HG02973 (cell line): ENCODE measurements at regions not wholly inside any gene's neighbourhood (a gene's known extent, or its start where the extent isn't known, plus 50 kb on each side); places are given as distances from the start of the nearest gene placed in this dataset.
"Not testable (repeated sequence)": the region's sequence is repeated elsewhere in the genome, so short reads cannot be mapped to it uniquely, and the experiment has no call there.

Experiments used
- ATAC-seq: cut with Tn5 transposase; IDR thresholded peaks from one replicate; pipeline ENCODE4 v1.9.1; 2021; ENCODE audit warnings: moderate library complexity; ENCODE audit not compliant: unreplicated experiment

DNA sequence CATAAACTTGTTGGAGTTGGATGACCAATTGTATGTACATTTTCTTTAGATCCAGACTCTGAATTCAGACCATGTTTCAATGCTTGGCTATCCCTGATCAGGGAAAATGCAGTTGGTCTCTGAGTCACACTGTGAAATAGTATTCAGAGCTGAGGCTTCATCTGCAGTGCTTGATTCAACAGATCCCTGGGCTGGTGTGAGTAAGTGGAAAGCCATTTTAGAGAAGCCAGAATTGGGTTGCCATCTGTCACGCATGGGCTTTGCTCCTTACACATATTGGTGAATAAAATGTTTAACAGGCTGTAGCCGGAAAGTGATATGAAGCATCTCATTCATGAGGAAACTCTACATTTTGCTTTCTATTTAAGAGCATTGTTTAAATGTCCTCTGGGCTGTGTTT is 50.0 kb upstream of the ACYP2 start:
- ATAC-seq, result no peak

DNA sequence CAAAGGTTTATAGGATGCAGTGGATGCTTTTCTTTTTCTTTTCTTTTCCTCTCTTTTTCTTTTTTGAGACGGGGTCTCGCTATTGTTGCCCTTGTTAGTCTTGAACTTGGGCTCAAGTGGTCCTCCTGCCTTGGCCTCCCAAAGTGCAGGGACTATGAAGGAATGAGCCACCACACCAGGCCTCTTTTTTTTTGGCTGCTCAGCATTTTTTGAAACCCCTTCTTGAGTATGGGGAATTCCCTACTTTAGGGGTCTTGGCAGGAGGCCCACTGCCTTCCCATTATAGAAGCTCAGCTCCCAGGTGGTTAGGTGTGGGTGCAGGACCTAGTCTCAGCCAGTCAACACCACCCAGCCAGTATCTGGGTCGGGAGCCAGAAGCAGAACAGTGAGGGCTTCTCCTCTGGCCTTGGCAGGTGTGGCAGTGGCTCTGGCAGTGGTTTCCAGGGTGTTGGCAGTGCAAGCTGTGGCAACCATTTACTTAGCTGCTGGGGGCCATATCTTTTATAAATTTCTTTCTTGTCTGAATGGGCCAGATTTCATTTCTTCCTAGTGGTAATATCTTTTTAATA is 51.4 kb upstream of the ACYP2 start:
- ATAC-seq, result no peak

DNA sequence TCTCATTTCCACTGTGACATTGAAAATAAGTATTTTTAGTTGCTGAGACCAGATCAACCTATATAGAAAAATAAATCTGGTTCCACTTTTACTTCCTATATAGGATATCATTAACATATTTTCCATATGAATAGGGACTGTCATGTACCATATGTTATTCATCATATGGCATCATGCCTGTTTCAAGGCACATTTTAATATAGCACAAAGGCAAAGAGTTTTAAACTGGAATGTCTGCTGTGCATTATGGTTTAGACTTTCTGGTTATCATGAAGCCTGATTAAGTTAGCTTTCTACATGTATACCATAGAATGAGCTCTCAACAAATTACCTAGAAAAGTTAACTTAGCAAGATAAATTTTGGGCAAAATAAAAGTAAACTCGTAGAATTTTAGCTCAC is 53.0 kb upstream of the ACYP2 start:
- no peak for ATAC-seq

DNA sequence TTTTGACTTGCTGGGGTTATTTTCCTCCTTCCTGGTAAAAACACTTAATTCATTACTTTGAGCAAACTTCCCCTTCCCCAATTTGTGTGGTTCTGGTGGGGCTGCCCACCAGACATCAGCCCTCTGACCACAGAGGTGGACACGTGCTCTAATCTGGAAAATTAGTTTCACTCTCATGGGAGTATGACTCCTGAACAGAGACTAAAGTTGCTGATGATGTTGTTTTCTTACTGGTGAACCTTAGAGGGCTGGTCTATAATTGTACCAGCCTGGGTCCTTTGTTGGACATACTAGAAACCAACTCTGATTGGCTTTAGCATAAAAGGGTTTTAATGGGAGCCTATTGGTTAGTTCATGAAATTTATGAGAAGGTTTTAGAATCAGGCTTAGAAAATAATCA is 54.1 kb upstream of the ACYP2 start:
- ATAC-seq, result no peak

DNA sequence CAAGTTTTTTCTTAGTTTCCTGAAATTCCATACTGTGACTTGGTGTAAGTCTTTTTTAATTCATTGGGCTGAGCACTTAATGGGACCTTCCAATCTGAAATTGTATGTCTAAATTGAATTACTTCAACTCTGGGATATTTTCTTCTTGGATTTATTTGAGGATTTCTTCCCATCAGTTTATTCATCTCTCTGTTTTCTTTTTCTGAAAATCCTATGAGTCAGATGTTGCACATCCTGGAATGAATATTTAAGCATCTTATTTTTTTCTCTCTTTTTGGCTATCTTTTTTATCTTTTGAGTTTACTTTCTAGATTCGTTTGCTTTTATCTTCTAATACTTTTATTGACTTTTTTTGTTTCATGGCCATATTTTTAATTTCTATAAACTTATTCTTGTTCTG is 55.4 kb upstream of the ACYP2 start:
- no peak for ATAC-seq

DNA sequence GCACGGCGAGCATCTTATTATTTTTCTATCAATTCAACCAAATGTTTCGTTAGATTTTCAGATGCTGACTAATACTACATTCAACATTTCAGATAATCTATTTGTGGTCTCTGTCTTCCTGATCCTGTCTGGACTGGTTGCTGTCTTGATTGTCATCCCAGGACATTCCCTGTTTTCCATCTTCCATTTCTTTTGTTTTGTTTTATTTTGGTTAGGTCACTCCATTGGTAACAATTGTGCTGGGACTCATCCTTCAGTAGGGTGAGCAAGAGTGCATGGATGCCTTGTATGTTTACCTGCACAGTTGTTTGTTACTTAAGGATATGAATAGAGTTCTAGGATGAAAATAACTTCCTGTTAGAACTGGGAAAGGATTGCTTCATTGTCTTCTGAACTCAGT is 55.9 kb upstream of the ACYP2 start:
- no peak for ATAC-seq

DNA sequence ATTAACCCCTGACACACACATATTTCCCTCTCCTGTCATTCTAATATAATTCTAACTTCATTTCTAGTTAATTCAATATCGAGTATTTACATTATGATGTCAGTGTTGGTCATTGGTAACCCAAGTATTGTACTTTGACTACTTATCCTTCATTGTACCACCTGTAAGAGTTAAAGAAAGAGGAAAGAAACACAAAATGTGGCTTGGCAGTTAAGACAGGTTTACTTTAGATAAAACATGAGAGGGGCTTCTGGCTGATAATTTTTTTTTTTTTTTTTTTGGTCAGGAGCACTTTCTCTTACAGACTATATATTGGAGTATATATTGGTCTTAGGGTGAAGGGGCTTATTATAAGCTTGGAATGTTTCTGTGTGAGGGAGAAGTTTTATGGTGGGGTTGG is 57.0 kb upstream of the ACYP2 start:
- ATAC-seq, result no peak

DNA sequence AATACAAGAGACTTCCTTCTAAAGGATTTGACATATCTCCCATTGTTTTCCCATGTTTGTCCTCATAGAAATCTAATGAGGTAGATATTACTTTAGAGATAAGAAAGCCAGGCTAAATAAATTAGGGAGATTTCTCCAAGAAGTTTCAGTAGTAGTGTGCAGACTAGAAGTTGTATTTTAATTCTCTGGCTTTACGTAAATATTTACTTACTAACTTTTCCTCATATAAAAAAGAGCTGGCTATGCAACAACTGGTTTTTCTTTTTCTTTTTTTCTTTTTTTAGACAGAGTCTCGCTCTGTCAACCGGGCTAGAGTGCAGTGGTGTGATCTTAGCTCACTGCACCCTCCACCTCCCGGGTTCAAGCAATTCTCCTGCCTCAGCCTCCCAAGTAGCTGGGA is 60.6 kb upstream of the ACYP2 start:
- no peak for ATAC-seq

DNA sequence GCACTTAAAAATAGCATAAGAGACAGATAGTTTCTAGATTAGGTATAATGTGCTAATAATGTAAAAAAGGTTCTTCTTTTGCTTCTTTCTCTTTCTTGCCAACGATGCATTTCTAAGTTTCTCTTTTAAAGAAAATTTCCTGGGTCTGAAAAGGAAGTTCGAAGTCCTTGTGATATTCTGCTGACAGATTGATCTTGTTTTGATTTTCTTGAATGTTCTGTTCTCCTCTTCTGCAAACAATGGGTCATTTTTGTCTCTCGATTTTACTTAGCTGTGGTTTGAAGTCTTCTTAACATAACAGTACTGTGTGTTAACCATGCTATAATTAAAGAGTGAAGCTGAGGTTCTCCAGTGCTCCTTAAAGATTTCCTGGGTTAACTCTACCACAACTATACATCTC is 61.1 kb upstream of the ACYP2 start:
- peak; percentile 79 for ATAC-seq

DNA sequence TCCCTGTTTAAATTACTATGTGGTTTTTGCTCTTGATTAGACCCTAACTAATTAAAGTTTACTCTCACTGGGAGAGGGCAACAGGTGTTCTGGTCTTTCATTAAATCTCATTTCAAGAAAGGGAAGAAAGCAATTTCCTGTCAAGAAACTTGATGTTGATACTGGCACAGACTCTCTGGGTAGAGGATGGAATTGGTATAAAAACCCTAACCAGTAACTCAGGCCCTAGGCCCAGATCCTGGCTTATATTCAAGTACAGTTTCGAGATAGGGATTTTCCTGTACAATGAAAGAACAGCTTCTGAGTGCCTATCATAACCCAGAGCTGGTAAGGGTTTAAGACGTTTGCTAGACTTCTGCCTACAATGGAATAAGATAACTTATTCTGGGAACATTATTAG is 61.6 kb upstream of the ACYP2 start:
- peak; percentile 32 for ATAC-seq

DNA sequence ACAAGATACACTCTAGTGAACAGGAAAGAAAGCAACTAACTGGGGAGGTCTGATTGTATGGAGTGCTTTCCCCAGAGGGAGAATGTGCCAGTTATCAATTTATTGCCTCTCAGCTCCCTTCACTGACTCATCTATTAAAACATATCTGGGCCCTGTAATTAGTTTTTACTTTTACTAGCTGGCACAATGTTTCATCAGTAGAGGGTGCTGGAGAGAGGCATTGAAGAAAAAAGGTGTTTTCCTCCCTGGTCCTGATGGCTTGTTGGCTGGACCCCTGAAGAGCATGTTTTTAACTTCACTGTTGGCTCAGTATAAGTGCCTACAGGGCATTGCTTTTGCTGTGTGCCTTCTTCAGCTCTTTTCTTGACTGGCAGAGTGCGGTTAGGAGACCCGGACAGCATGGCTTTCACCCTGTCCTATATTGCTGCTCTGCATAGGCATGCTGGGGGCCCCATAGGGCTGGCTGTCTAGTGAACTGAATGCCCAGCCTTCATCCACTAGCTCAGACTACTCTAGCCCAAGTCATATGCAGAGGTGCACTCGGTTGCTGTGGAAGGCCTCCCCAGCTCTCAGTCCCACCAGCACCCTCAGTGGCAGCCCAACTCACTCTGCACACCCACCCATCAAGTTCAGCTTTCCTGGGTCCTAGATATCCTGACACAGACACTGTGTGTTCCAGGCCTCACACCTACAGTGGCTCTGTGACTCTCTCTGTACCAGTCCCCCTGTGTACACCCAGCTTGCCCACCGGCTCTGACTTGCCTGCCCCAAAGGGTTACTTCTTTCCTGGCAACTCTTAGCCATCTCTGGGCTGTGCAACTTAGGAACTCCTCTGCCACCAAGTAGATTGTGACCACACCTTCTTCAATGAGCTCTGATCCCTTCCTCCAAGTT is 62.3 kb upstream of the ACYP2 start:
- no peak for ATAC-seq

DNA sequence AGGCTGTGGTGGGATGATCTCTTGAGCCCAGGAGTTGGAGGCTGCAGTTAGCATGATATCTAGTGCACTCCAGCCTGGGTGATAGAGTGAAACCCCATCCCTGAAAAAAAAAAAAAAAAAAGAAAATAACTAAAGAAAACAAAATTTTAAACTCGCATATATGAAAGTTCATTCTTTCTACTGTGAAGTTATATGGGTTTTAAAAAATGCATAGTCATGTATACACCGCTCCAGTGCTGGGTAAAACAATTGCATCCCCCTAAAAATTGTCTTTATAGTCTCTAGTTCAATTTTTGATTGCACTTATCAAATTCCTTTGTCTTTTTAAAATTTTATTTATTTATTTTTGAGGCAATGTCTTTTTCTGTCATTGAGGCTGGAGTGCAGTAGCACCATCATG is 65.0 kb upstream of the ACYP2 start:
- ATAC-seq, result no peak

DNA sequence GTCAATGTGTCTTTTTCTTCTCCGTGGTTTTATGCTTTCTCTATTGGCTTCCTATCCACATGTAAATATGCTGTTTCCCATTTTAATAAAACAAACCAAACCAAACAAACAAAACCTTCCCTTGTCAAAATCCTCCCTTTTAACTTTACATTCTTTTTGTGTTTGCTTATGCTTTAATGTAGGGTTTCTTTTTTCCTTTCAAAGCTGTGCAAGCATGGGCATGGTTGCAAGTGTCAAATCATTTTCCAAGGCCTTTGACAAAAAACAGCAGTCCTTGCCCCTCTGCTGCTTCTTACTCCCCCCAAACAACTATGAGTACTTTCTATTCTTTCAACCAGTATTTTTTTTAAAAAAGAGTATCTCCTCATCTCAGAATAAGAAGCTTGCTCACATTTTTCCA is 66.0 kb upstream of the ACYP2 start:
- ATAC-seq, result no peak

DNA sequence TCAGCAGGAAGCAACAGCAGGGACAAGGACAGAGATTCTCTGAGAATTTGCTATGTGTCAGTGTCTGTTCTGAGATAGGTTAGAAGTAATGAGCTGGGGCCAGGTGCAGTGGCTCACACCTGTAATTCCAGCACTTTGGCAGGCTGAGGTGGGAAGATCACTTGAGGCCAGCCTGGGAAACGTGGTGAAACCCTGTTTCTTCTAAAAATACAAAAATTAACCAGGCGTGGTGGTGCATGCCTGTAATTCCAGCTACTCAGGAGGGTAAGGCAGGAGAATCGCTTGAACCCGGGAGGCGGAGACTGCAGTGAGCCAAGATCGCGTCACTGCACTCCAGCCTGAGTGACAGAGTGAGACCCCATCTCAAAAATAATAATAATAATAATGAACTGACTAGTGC is 66.5 kb upstream of the ACYP2 start:
- not testable (repeated sequence) for ATAC-seq

DNA sequence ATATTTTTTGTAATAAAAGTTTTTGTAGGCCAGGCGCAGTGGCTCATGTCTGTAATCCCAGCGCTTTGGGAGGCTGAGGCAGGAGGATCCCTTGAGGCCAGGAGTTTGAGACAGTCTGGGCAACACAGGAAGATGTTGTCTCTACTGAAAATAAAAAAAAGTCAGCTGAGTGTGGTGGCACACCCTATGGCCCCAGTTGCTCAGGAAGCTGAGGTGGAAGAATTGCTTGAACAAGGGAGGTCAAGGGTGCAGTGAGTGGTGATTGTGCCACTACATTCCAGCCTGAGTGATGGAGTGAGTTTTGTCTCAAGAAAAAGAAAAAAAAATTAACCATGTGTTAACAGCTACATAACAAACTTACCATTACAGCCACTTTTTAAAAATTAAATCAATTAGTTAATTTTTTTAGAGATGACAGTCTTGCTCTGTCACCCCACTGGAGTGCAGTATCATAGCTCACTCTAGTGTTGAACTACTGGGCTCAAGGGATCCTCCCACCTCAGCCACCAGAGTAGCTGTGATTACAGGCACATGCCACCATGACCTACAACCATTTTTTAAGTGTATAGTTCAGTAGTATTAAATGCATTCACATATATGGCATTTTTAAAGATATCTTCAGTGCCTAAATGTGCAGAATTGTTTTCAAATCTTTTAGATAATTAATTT is 67.2 kb upstream of the ACYP2 start:
- ATAC-seq, result no peak

DNA sequence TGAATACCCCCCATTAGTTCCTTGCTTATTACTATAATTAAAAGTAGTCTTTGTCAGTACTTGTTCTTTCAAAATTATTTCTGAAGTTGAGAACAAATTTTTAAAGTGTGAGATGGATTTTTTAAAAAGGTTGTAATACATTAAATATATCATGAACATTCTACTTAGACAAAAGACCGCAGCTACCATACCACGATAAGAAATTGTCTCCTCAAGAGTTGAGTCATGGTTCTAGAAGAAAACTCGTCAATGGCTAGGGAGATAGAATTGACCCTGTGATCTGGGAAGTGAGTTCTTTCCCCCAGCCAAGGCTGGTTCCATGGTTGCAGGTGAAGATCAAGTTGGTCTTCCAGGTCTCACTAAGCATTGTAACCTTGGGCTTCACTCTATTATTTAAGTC is 67.8 kb upstream of the ACYP2 start:
- no peak for ATAC-seq

DNA sequence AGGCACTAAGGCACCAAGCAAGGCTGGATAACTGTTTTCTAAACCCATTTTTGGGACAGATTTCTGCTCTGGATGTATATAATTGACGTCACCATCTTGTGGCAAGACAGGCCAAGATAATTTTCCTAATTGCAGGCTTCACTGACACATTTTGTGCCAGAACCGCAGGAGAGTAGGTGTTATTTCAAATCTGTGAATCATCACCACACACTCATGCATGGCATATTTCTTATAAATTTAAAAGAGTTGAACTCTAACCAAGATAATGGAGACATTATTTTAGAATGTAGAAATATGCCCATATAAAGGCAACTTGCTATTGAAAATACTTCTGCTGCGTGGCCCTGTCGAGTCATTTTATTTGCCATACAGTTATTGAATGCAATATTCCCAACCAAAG is 68.3 kb upstream of the ACYP2 start:
- no peak for ATAC-seq

DNA sequence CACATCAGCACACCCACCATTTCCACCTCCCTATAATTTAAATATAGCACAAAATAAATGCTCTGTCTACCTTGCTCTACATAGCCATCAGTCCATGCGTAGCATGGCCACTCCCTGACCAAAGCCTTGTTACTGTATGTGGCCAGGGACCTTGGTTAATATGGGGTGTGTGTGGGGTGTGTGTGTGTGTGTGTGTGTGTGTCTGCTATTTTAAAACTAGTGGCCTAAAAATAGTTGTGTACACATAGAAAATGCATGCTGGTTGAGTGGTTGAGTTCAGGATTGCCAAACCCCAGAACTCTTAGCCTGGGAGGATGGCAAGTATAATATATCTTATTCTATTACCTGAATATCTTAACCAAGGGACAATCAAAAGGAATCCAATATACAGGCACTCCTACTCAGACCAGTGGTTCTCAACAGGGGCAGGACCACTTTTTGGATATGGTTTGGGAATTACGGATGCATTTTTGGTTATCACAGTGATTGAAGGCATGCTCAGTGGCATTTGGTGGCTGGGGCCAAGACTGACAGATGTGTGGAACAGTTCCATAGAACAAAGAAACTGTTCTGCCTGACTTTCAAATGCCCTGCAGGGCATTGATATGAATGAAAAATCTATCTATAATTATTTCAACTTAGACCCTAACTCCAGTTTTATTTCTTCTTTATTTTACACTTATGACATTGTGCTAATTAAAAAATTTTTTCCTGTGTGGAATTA is 72.3 kb upstream of the PSME4 start:
- ATAC-seq, result no peak

DNA sequence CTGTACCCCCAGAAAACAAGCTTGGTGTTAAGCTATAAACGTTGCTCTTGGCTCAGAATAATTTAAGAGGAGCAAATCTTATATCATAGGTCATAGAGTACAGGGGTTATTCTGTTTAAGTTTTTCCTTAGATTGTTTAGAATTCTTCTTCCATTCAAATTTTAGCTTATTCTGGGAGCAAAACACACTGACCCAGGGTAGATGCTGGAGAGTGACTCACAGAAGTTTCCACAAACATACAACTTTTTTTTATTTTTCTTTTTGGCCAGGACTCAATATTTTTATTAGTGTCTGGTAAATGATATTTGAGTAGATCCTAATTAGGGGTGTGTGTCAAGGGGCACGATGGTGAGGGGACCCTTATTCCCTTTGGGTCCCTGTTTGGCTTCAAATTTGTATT is 71.5 kb upstream of the PSME4 start:
- no peak for ATAC-seq

DNA sequence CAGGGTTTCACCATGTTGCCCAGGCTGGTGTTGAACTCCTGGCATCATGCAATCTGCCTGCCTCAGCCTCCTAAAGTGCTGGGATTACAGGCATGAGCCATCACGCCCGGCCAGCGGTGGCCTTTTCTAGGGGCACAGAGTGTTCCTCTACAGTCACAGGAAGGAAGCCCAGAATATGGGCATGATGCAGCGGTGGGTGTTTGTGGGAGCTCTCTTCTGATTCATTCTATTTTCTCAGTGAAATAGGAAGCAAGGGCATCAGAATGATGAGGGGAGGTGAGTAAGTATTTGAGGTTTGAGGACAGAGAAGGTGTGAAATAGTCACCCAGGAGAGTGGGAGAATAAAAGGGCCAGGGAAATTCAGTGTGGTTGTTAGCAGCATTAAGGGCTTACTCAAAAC is 70.3 kb upstream of the PSME4 start:
- no peak for ATAC-seq

DNA sequence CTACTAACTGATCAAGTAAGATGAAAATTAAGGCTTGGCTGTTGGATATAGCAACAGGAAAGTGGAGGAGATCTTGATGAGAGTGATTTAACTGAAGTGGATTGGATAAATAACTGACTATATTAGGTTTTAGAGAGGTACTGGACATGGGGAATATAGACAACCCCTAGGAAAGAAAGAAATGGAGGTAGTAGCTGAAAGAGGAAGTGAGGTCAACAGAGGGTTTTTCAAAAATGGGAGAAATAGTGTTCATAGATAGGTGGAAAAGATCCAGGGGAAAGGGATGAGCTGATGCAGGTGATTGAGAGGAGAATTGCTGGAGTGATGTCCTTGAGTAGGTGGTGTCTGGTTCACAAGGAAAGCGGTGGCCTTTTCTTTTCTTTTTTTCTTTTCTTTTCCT is 69.9 kb upstream of the PSME4 start:
- no peak for ATAC-seq

DNA sequence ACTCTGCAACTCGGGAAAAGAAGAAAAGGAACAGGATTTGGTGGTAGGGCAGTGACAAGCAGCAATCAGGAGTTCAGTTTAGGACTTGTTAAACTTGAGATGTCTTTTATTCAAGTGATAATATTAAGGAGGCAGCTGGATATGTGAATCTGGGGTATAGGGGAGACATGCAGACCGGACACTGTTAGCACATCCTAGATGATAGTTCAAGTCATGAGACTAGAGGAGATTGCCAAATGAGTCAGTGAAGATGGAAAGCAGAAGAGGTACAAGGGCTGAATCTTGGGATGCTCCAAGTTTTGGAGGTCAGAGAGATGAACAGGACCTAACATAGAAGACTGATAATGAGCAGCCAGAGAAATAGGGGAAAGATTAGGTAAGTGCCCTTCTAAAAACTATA is 69.5 kb upstream of the PSME4 start:
- no peak for ATAC-seq
